NCI-H1417 treated with DMSO at 0.1 percent for 48 hours (cell line): ENCODE measurements at regions not wholly inside any gene's neighbourhood (a gene's known extent, or its start where the extent isn't known, plus 50 kb on each side); places are given as distances from the start of the nearest gene placed in this dataset.

Experiments
- DNase-seq: peaks from one replicate; lab custom pipeline; 2025; lab: John Stamatoyannopoulos, UW

DNA sequence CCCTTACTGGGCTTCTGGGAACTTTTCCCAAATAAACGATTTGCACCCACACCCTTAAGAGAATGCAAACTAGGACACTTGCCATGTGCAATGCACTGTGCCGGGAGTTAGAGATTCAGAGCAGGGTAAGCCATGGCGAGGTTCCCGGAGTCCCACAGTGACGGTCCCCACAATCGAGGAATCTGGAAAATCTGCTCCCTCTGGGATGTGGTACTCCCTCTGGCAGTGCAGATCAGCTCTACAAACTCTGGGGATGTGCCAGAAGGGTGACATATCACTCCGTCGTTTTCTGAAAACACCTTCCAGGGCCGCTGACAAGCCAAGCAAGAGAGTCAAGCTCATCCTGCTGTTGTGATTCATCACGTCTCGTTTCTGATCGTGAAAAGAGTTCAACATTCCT, 537.5 kb downstream of the BCOR start:
- no peak for DNase-seq

DNA sequence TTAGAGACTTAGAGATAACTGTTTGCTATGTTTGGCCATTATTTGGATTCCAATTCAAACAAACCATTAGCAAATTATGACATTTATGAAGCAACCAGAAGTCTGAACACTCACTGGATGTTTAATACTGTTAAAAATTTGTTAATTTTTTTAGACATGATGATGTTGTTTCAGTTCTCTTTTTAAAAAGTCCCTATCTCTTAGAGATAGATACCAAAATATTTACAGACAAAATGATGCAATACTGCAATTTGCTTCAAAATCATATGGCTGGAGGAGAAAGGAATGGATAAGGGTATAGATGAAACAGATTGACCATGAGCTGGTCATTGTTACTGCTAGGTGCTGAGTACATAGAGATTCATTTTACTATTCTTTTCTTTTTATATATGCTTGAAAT, 534.6 kb downstream of the BCOR start:
- no peak for DNase-seq

DNA sequence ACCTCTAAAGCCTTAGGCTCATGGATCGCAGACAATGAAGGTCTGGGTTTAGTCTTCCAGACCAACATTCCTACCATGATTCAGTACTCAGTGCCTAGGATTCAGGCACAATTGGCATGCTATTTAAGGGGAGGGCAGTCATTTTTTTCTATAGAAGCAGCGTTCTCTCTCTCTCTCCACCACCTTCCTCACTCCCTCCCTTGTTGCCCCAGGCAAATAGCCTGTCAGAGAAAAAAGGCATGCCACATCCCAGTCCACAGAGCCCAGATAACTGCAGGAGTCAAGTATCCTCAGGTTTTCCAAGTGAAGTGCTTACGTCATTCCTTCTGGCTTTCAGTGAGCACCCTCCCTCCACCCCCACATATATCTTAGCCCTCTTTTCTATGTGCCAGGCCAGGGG, 533.0 kb downstream of the BCOR start:
- no peak for DNase-seq

DNA sequence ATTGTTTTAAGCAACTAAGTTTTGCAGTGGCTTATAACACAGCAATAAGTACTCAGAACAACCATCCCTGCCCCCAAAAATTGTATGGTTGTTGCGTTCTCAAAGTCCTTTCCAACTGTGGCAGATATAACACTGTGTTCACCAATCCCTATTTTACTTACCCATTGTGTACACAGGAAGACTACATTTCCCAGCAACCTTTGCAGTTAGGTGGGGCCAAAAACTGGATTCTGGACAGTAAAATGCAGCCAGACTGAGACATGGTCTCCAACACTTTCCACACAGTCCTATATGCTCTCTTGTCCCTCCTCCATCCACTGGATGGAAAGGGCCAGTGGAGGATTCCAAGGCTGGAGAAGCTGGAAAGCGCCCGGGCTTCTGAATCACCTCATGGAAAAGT, 523.6 kb downstream of the BCOR start:
- DNase-seq: no peak

DNA sequence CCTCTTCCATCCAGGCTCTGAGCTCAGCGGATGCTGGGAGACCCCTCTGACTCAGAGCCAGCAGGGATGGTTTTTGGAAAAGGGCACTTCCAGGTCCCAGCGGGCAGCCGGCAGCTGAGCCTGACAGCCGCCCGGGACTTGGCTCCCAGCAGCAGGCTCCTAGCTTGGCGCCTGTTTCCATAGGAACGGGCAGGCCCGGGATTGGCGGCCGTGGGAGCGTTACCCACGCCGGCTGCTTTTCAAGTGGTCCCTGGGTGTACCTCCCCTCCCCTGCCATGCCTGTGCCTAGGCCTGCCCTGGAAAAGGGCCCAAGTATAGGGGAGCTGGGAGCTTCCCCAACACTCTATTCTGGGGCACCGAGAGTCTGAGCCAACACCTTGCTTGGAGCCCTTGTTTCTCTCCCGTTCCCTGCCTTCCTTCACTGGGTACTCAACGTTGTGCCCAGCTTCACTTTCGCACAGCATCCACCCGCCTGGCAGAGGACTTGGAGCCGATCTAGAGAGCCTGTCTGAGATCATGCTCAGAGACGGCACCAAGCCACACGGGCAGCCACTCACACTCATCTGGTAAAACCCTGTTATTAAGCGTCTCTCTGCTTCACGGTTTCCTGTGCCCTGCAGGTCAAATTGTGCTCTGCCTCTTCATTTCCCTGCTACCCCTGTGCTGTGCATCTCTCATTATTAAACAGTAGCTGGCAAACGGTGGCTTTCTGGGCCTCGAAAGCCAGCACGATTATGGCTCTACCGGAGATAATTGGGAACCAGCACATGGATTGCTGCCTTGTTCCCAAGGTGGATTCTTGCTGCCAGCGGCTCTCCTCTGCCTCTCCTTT, 521.5 kb downstream of the BCOR start:
- peak; percentile 68 for DNase-seq

DNA sequence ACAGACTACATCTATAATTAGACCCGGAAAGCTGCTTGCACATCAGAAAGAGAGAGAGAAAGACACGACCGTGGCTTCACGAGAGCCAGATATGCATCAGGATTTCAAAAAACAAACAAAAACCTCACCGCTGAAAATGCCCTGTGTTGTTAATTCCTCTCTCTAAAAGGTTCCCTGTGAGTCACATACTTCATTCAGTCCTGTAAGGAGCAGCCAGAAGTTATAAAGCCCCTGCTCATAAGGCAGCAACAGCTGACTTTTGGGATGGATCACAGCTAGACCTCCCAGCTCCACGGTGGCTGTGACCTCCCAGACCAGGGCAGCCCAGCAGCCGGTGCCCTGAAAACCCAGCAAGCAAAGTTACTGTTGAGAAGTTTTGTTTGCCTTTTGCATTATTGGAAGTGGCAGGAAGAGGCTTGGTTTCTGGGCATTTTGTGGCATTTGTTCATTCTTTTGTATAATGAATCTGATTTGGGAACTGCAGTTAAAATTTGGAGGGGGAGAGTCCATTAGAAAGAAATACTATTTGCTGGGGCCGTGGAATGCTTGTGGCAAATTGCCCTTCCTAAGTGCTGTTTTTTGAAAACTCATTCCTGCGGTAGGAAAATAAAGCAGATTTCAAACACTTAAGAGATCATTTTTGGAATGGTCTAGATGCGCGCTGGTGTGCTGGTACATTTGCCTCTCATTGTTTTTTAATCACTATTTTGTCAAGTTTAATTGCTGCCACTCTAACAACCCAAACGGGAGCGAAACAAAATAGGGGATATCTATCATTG, 520.4 kb downstream of the BCOR start:
- DNase-seq: no peak

DNA sequence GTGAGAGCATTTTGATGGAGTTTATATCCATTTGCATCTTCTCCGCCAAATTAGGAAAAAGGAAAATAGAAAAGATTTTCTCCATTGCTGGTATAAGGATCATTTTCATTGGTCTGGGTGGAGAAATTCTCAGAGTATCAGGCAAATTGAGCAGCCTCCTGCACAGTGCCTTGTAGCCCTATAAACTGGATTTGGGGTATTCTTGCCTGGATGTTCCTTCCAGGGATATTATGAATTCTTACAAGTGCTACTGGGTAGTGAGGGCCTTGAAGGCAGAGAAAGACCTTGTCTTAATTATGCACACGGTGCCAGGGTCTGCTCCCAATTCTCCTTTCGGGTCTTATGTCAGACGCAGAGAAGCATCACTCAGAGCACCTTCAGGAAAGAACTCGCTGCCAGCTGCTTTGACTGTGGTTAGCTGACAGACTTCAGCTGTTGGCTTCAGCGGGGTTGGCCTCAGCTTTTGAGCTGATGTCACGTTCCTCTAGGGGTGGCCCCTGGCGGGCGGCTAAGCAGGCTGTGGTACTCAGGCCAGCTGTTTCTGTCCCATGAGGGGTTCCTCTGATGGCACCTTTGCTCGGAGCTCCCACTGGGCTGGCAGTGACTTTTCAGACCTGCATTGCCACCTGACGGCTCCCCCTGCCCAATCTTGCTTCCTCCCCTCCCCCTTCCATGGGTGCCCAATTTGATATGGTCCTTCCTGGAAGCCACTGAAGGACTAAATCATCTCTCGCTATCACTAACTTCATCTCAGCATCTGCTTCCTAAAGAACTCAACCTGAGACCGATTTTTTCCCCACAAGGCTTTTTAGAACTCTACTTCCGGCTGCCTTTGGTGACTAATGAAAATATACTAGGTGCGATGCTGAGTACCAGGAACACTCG, 519.5 kb downstream of the BCOR start:
- no peak for DNase-seq

DNA sequence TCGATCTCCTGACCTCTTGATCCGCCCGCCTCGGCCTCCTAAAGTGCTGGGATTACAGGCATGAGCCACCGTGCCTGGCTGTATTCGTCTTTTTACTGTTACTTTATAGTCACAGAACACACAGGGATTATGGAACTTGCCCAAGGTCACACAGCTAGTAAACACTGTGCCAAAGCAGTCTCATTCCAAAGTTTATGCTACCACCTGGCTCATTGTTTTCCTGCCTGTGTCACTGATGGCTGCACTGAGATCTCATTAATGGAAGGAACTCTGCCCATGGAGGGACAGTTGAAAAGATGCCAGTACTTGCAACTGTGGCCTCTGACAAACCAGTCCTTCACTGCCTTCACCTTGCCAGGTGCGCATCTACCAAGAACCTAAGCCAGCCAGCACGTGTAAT, 517.7 kb downstream of the BCOR start:
- no peak for DNase-seq

DNA sequence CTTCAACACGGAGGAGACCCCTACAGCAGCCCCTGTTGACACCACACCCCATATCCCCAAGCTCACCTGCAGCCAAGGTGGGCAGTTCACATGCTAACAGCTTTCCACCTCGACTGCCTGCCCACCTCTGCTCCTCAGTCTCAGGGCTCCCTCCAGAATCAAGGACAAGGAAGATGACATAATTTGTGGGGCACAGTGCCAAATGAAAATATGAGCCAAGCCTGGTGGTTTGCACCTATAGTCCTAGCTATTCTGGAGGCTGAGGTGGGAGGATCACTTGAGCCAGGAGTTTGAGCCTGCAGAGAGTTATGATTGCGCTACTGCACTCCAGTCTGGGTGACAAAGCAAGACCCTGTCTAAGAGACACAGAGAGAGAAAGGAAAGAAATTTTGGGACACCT, 516.3 kb downstream of the BCOR start:
- DNase-seq: no peak

DNA sequence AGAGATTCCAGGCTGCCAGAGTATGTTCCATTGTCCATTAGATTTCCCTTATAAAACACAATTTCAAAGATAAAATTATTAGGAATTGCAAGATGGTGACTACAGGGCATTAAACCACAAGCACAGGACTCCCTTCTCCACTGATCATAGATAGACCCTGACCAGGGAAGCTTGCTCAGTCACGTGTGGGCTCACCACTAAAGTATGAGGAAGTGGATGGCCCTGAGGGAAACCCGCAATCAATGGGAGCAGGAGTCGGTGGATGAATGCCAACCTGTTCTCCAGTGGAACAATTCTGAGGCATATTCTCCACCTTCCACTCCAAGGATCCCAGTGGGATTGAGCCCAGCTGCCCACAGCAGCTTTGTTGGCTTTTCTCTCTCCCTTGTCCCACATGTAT, 515.7 kb downstream of the BCOR start:
- DNase-seq: no peak

DNA sequence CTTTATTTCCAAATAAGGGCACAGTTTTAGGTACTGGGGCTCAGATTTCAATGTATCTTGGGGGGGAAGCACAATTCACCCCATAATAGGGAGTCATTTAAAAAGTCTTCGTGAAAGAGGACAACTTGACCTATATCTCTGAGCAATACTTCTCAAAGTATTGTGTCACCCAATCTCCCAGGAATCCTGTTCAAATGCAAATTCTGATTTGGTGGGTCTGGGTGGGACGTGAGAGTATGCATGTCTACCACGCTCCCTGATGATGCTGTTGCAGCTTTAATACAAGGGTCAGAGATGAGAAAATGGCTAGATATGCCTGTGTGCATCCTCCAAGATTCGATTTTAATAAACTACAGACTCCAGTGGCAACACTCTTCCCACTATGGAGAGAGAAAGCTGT, 514.8 kb downstream of the BCOR start:
- DNase-seq: no peak

DNA sequence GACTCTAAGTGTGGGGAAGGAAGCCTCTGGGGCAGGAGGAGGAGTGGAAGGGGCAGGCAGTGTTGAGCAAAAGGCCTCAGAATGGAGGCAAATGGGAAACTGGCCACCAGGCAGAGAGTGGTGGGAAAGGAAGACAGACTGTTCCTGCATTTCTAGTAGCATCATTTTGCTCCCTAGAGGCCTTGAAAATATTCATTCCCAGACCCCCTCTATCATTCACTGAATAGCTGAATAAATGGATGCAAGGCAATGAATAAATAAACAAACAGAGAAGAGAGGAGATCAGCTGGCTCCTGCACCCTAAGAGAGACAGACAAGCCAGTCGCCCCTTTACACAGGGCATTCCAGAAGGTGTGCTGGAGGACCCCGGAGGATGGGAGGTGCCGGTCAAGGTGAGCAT, 511.9 kb downstream of the BCOR start:
- no peak for DNase-seq

DNA sequence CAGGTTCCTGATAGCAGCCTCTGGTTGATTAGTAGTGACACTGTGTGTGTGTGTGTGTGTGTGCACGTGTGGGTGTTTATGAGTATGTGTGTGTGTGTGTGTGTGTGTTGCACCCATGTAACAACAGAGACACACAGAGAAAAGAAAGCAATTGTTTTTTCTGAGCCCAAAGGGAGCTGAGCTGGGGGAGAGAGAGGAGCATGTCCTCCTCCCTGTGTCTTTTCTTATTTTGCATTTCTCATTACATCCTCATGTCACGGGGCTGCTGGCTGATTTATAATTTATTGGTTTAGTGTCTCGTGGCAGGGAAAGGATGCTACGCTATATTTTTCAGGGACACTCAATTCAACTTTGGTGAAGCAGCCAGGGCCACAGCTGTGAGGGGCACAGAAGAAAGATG, 511.4 kb downstream of the BCOR start:
- no peak for DNase-seq

DNA sequence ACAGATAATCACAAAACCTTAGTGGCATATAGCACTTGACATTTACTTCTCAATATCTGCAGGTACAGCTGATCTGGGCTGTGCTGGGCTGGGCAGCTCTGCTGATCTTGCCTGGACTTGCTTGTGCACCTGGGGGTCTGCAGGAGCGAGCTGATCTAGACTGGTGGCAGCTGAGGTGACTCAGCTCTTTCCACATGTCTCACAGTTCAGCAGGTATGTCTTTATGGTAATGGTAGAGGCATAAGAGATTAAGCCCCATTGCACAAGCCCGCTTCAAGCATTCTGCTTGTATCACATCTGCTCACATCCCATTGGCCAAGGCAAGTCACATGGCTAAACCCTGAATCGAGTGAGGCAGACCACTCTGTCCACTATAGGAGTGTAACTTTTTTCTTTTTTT, 506.7 kb downstream of the BCOR start:
- no peak for DNase-seq

DNA sequence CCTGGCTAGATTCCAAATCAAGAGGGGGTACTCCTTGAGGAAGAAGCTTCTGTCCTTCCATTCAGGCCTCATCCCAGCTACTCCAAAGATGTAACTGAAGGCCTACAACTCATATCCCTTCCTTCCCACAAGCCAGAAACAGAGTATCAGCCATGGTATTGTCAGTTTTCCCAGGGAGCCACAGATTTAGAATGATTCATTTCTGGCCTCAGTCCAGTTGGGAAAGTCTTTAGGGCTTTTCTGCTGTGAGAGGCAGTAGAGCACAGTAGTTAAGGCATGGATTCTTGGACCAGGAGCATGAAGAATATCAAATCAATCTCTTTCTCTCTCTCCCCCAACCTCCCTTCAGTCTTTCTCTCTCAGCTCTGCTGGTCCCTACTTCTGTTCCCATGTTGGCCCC, 505.0 kb downstream of the BCOR start:
- DNase-seq: no peak

DNA sequence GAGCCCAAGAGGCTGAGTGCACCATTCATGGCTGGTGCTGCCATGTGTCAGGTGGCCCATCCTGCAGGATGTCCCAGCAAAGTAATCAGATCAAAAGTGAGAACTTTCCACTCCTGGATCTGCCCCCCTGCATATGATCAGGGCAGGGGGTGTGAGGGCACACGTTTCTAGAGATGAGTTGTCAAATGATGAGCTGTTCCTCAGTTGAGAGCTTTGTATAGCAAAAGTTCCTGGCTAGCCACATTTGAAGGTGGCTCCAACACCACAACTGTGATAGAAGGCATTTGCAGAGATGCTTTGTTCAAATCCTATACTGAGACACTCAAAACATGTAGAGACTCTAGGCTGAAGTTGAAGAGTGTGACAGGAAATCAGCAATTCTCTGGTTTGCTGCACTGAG, 501.8 kb downstream of the BCOR start:
- no peak for DNase-seq

DNA sequence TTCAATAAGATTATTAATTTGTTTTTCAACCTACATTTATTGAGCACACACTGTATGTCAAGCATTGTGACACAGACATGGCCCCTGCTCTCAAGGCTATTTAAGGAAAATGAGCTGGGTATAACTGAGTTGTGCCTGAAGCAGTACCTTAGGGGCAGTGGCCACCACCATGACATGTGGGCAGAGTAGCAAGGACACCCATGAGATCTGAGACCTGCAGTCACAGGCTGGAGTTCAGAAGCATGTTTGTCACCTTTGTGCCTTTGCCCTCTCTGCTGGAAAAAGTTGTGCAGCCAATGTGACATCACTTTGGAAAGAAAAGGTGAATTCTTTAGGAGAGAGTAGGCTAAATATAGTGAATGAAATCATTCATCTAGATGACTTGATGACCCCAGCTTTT, 501.3 kb downstream of the BCOR start:
- DNase-seq: no peak

DNA sequence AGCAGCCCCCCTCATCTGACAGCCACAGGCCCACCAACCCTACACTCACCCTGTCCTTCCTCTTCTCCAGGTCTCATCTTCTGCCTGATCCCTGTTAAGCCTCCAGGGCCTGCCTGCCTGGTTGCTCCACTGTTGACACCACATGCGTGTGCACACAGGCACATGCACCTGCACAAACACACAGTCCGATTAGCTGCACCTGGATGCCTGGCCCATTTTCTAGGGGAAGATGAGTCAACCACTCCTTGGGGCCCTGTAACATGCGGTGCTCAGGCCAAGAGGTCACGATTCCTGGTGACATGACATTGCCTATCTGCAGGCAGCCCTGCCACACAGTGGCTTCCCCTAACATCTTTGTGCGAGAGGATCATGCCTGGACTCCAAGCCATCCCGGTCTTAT, 498.4 kb downstream of the BCOR start:
- DNase-seq: no peak

DNA sequence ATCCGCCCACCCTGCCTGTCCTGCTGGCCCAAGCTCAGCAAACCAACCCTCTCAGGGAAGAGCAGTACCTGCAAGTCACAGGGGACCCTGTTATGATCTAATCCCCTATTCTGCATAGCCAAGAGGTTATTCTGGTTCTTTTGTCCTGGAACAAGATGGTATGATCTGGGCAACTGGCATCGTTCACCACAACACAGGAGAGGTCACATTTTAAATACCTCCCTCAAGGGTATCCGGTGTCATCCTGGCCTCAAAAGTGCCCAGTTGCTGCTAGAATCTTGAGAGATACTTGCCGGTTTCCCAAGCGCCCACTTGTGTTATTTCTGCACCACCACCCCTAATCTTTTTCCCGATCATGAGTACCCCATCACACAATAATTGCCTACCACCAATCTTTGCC, 497.5 kb downstream of the BCOR start:
- no peak for DNase-seq

DNA sequence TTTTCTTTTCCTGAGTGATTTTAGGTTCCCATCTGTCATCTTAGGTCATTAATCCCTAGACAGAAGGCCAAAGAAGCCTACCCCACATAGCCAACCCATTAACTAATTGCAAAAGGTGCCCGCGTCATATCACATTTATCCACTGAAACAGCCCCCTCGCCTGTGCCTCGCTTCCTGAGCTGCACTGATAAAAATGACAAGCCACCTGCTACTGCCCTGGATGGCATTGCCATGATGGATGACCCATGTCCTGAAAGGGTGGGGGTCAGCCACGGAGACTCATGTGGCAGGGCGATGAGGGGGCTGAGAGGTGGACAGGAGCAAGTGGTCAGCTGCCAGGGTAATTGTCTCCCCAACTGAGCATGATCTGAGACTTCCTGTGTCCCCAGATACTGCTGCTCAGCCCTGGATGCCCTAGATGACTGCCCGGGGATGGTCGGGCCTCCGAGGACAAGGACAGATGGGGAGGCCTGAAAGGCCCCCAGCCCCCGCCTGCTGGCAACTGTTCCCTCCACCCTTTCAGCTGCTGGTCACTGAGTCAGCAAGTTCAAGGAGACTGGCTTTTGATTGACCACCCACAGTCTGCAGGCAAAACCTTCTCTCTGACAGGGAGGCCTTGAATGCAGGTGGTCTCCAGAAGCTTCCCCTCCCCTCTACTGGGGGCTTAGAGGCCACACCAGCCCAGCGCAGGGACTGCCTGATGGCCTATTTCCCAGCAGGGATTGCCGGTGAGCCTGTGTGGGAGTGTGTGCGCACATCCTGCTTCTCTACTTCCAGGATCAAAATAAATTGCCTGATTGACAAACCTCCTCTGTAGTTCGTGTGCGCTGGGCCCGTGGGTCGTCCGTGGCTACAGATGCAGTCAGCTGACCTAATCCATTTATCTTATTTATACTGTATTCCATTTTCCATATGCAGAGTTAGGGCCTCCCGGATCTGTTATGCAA, 496.3 kb downstream of the BCOR start:
- DNase-seq: no peak

DNA sequence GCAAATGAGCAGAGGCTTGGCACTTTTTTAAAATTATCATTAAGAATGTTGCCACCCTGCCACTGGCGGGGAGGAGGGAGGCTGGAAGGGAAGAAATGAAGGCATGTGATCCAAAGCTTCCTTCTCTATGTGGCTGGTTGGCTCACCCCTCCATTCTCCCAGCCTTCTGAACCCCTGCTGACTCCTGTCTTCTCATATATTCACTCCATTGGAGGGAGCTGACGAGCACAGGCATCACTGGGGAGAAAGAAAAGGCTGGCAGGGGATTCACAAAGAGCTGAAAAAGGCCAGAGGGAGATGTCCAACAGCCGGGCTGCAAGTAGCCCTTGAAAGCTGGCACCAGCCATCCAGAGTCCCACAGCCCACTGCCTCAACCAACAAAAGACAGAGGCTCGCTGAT, 495.6 kb downstream of the BCOR start:
- no peak for DNase-seq

DNA sequence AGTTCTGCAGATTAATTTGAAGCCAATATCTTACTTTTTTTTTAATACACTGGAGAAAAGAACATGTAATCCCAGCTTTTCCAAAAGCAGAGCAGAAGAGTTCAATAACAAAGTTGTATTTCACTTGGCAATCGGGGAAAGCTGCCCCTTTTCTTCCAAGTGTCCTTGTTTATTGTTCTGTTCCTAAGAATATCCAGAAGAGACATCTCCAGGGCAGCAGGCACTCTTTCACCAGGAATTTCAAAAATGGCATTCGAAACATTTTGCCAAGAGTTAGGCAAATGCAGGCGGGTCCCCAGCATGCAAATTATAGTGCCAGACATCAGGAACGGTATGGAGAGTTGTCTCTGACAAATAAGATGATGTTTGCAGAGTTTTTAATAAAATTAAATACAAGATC, 494.5 kb downstream of the BCOR start:
- DNase-seq: no peak
